Vagina (tissue), 2 donors: ENCODE measurements at regions not wholly inside any gene's neighbourhood (a gene's known extent, or its start where the extent isn't known, plus 50 kb on each side); places are given as distances from the start of the nearest gene placed in this dataset.
"Not testable (repeated sequence)": the region's sequence is repeated elsewhere in the genome, so short reads cannot be mapped to it uniquely, and the experiment has no call there.

ENCODE experiments used
- POLR2A ChIP-seq, 2 donors: fragments of 450-650 bp; IDR thresholded peaks; one replicate each; pipeline ENCODE4 v1.6.1; 2017; ENCODE audit warnings: antibody characterized with exemption in 2 of 2, mild to moderate bottlenecking in 2 of 2, moderate library complexity in 2 of 2
- POLR2AphosphoS5 ChIP-seq, 2 donors: sonication (generic); formaldehyde crosslinking; IDR thresholded peaks; one replicate each; pipeline ENCODE4 v1.9.0; 2017; ENCODE audit warnings: antibody characterized with exemption in 2 of 2, mild to moderate bottlenecking in 2 of 2, low read depth in 1 of 2; ENCODE audit not compliant: insufficient read depth in 1 of 2
- TF ChIP-seq, protein P1 (sequence below), 3 experiments: fragments of 450-650 bp in 2 of 3; fragments of 200-600 bp in 1 of 3; sonication (generic) in 1 of 3; IDR thresholded peaks; one replicate each; pipeline ENCODE4 v1.5.1; 2017 to 2019; ENCODE audit warnings: antibody characterized with exemption in 3 of 3, mild to moderate bottlenecking in 2 of 3, moderate library complexity in 2 of 3

DNA sequence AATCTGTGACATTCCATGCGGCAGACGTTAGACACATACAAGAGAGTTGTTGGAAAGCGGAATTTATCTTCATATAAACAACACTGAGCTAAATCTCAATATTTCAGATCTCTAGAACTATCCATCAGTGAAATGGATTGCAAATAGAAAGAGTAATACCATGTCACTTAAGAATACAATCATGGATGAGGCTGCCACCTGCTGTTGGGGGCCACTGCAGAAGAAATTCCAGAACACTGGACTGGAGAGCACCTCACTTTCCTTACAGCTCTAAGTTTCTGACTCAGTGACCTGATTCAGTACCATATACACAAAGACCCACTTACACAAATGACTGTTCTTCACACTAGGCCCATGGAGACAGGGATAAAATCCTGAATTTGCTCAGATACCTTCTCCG is 75.1 kb upstream of the TP53BP2 start:
- TF ChIP-seq, protein P1, sequence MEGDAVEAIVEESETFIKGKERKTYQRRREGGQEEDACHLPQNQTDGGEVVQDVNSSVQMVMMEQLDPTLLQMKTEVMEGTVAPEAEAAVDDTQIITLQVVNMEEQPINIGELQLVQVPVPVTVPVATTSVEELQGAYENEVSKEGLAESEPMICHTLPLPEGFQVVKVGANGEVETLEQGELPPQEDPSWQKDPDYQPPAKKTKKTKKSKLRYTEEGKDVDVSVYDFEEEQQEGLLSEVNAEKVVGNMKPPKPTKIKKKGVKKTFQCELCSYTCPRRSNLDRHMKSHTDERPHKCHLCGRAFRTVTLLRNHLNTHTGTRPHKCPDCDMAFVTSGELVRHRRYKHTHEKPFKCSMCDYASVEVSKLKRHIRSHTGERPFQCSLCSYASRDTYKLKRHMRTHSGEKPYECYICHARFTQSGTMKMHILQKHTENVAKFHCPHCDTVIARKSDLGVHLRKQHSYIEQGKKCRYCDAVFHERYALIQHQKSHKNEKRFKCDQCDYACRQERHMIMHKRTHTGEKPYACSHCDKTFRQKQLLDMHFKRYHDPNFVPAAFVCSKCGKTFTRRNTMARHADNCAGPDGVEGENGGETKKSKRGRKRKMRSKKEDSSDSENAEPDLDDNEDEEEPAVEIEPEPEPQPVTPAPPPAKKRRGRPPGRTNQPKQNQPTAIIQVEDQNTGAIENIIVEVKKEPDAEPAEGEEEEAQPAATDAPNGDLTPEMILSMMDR (IDR thresholded peaks at IDR 0.05), result not testable (repeated sequence)
- TF ChIP-seq POLR2AphosphoS5 (IDR thresholded peaks at IDR 0.05; ENCODE audit: insufficient read depth in 1 of 2, low read depth in 1 of 2); POLR2A (IDR thresholded peaks at IDR 0.05): not testable (repeated sequence)
